ENCODE measurements at regions not wholly inside any gene's neighbourhood (a gene's known extent, or its start where the extent isn't known, plus 50 kb on each side); places are given as distances from the start of the nearest gene placed in this dataset.

DNA sequence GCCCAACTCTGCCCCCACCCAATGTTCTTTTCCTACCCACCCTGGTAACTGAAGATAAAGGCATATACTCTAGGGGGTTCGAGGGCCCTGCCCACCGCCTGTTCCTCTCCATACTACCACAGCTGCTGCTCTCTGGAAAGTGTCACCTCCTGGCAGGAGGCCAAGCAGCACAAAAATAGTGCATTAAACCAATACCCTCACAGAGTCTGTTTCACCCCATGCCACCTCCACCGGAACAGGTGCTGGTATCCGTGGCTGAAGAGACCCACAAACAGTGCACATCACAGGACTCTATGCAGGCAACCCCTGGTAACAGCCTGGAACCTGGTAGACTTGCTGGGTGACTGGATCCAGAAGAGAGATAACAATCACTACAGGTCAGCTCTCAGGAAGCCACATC, 85.1 kb upstream of the CTSO start:
- ATAC-seq (ENCODE audit: low read depth): no peak
- CTCF ChIA-PET: no interaction called here

DNA sequence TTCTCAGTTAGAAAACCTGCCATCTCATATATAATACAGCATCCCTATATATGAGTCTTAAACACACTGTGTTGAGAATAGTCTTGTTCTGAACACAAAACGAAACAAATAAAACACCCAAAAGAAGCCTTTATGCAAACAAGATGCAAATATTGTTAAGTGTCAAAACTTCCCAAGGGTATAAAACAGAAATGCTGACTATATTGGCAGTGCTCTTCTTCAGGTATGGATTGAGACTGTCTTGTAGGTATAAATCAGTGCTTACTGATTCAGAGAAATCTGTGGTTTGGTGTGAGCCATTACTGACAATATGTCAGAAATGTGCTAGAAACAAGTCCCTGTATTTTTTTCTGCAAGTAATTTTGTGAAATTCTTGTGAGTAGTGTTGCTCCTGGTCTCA, 82.8 kb upstream of the CTSO start:
- CTCF ChIA-PET: no interaction called here
- Mint-ChIP-seq H3K27me3 (no peaks in the 10 kb centered on the region), H3K4me1 (no peaks in the 10 kb centered on the region), H3K9me3 (peaks cover 2% of the 10 kb centered on the region), H3K36me3 (ENCODE audit: low read depth) (no peaks in the 10 kb centered on the region), H3K4me3 (no peak overlapping the region), H3K27ac (no peak overlapping the region)
- DNase-seq (no peak), ATAC-seq (ENCODE audit: low read depth) (no peak)
- POLR2A ChIA-PET: no interaction called here
- intact Hi-C loops (cut with micrococcal nuclease): no loop called here
- TF ChIP-seq, protein P1, sequence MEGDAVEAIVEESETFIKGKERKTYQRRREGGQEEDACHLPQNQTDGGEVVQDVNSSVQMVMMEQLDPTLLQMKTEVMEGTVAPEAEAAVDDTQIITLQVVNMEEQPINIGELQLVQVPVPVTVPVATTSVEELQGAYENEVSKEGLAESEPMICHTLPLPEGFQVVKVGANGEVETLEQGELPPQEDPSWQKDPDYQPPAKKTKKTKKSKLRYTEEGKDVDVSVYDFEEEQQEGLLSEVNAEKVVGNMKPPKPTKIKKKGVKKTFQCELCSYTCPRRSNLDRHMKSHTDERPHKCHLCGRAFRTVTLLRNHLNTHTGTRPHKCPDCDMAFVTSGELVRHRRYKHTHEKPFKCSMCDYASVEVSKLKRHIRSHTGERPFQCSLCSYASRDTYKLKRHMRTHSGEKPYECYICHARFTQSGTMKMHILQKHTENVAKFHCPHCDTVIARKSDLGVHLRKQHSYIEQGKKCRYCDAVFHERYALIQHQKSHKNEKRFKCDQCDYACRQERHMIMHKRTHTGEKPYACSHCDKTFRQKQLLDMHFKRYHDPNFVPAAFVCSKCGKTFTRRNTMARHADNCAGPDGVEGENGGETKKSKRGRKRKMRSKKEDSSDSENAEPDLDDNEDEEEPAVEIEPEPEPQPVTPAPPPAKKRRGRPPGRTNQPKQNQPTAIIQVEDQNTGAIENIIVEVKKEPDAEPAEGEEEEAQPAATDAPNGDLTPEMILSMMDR (IDR thresholded peaks at IDR 0.05): no peak

More for the DNA sequence above, 85.1 kb upstream of the CTSO start:
- DNase-seq: no peak
- H3K27me3 Mint-ChIP-seq: no peaks in the 10 kb centered on the region
- H3K4me1 Mint-ChIP-seq: no peaks in the 10 kb centered on the region
- intact Hi-C loops (cut with micrococcal nuclease): no loop called here
- no peak overlapping the region for H3K4me3 Mint-ChIP-seq
- H3K27ac Mint-ChIP-seq: no peak overlapping the region
- no peaks in the 10 kb centered on the region for H3K36me3 Mint-ChIP-seq (ENCODE audit: low read depth)
- POLR2A ChIA-PET: no interaction called here
- peaks cover 8% of the 10 kb centered on the region for H3K9me3 Mint-ChIP-seq
- TF ChIP-seq, protein P1 (IDR thresholded peaks at IDR 0.05): no peak

DNA sequence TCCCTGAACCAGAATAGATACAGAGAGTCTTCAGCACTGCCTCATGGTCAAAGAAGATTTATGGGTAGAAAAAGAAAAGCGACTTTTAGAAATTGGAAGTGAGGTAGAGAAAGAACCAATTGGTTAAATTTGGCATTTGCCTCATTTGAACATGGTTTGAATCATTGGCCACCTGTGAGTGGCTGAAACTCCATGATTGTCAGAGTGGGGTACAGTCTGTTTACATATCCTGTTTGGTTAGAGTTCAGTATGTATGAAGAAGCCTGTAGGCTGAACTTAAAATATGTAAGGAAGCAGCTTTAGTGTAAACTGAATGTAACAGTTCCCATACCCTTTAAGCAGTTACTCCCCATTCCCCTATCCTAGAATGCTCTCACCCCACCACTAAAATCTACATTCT, 76.0 kb upstream of the CTSO start:
- no peak for ATAC-seq (ENCODE audit: low read depth)
- CTCF ChIA-PET: no interaction called here
- TF ChIP-seq, protein P1 (IDR thresholded peaks at IDR 0.05): no peak
- POLR2A ChIA-PET: no interaction called here
- H3K9me3 Mint-ChIP-seq: no peaks in the 10 kb centered on the region
- H3K27ac Mint-ChIP-seq: no peak overlapping the region
- H3K36me3 Mint-ChIP-seq (ENCODE audit: low read depth): no peaks in the 10 kb centered on the region
- no peaks in the 10 kb centered on the region for H3K27me3 Mint-ChIP-seq
- no peaks in the 10 kb centered on the region for H3K4me1 Mint-ChIP-seq
- DNase-seq: no peak
- no peak overlapping the region for H3K4me3 Mint-ChIP-seq
- intact Hi-C loops (cut with micrococcal nuclease): no loop called here

DNA sequence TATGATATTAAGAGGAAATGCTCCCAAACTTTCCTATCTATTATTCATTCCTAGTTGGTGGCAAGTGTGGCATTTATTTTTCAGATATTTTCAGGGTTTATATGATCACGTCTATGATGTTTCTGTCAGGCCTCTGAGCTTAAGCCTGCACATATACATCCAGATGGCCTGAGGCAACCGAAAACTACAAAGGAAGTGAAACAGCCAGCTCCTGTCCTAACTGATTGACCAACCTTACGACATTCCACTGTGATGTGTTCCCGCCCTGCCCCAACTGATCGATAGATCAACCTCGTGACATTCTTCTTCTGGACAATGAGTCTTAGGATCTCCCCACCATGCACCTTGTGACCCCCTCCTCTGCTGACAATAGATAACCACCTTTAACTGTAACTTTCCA, 67.6 kb upstream of the CTSO start:
- no peaks in the 10 kb centered on the region for H3K4me1 Mint-ChIP-seq
- intact Hi-C loops (cut with micrococcal nuclease): no loop called here
- H3K4me3 Mint-ChIP-seq: no peak overlapping the region
- no peak overlapping the region for H3K27ac Mint-ChIP-seq
- POLR2A ChIA-PET: no interaction called here
- DNase-seq: no peak
- no peaks in the 10 kb centered on the region for H3K9me3 Mint-ChIP-seq
- CTCF ChIA-PET: no interaction called here
- H3K27me3 Mint-ChIP-seq: no peaks in the 10 kb centered on the region
- no peak for ATAC-seq (ENCODE audit: low read depth)
- H3K36me3 Mint-ChIP-seq (ENCODE audit: low read depth): no peaks in the 10 kb centered on the region
- TF ChIP-seq, protein P1 (IDR thresholded peaks at IDR 0.05): no peak

DNA sequence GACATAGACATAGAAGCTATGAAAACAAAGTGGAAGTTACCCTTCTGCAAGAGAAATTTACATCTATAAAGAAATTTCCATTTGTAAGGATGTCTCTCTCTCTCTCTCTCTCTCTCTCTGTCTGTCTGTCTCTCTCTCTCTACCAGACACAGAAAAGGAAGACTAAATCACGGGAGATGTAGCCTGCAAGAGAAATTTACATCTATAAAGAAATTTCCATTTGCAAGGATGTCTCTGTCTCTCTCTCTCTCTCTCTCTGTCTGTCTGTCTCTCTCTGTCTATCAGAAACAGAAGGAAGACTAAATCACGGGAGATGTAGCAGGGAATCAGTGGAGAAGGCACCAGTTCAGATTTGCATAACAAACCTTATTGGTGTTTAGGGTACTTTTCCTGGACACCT, 65.6 kb upstream of the CTSO start:
- no peaks in the 10 kb centered on the region for H3K9me3 Mint-ChIP-seq
- H3K36me3 Mint-ChIP-seq (ENCODE audit: low read depth): no peaks in the 10 kb centered on the region
- TF ChIP-seq, protein P1 (IDR thresholded peaks at IDR 0.05): no peak
- DNase-seq: no peak
- ATAC-seq (ENCODE audit: low read depth): no peak
- H3K4me1 Mint-ChIP-seq: no peaks in the 10 kb centered on the region
- H3K27ac Mint-ChIP-seq: no peak overlapping the region
- no peaks in the 10 kb centered on the region for H3K27me3 Mint-ChIP-seq
- CTCF ChIA-PET: no interaction called here
- H3K4me3 Mint-ChIP-seq: no peak overlapping the region
- POLR2A ChIA-PET: no interaction called here
- intact Hi-C loops (cut with micrococcal nuclease): no loop called here

Data from activated B cell treated with CpG ODN at 0.5 μM for 24 hours (primary cell).